ENCODE measurements at regions not wholly inside any gene's neighbourhood (a gene's known extent, or its start where the extent isn't known, plus 50 kb on each side); places are given as distances from the start of the nearest gene placed in this dataset.

DNA sequence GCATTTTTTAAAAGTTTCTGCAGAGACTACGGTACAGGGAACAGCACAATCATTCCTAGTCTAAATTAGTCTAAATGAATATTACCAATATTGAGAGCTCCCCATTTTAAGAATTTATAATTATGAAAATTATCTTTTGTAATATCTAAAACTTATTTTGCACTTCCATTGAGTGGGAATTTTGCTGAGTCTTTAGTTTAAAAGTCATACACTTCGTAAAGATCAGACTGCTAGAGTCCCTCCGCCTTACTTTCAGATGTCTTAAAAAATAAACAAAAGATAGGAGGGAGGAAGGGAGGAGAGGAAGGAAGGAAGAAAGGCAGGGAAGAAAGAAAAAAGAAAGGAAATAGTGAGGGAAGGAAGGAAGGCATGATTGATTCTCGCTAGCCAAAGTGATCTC, 278.2 kb upstream of the PRDM1 start:
- DNase-seq = no peak

DNA sequence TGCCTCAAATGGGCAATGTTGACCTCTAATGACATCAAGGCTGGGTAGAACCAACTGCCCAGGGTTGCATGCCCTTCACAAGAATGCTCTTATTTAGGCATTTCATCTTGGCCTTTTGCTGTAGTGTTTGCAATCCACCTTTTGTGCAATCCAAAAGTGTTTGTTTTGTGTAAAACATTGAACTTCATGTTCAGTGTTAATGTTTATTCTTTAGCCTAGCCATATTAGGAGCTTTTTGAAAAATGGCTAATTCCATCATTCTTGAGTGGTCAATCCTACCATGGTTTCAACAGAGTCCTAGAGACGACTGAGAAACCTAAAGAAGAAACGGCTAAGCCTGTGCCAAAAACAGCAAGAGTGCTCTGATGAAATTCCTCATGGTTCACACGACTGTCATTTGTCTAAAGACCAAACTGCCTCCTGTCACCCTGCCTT, 279.6 kb upstream of the PRDM1 start:
- no peak for DNase-seq

DNA sequence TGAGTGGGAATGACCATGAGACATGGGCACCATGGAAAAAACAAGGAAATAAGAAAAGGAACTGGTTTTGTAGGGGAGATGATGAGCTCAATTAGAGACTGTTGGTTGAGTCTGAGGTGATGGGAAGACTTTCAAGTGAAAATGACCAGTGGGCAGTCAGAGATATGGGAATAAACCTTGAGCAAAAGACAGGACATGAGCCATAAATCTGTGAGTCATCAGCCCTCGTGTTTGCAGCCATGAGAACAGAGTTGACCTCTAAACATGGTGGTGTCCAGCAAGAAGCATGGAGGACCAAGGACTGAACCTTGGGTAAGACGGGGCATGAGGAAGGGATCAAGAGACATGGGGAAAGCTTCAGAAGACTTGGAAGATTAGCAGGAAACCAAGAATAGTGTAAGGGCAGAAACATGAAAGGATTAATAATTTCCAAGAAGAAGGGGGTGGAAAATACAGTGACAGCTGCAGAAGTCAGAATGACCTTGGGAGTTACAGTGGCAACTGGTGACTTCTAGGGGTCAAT, 280.6 kb upstream of the PRDM1 start:
- no peak for DNase-seq

DNA sequence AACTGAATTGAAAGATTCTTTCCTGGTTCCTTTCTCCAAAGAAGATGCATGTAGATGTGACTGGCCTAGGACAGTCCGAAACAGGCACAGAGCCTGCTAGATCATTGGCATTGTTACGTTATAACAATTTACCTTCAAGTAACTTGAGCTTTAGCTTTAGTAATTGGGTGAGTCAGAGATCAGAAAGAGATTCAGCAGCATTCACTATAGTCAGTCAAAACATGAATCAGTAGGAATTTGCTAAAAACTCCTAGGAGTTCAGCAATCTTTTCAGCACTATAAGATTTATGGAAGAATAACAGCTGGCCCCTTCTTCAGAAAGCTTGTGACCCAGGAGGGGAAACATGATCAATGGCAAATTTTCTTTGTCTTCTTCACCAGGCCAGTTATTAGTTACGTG, 281.7 kb upstream of the PRDM1 start:
- no peak for DNase-seq

DNA sequence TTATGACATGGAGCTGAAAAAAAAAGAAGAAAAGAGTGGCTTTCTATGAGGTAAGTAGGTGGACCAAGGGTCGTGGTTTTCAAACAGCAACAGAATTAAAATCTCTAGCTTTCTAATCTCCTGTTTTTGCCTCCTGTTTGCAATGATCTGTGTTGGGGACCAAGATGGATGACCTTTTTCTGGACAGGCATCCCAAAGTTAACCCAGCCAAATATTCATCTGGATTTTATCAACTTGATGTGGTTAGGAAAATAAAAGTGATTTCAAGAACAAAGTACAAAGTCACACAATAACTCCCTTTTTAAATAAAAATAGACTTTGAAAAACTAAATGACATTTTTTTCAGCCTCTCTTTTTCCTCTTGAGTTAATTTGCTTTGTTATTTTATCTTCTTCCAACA, 282.1 kb upstream of the PRDM1 start:
- no peak for DNase-seq

DNA sequence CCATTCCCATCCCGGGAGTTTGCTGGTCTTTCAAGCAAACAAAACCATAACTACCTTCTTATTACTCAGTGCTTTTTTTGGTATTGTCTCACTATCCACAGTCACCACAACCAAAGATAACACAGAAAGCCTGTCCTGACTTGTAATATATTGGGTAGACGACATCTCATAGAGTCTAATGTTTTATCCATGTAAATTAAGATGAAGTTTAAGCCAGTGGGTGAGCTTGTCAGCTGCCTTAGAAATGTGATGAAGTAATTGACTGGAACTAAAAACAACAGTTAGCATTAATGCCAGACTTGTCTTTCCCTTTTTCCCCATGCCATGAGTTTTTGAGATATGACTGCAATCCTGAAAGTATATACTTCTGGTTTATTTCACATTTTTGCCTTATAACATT, 282.7 kb upstream of the PRDM1 start:
- no peak for DNase-seq

DNA sequence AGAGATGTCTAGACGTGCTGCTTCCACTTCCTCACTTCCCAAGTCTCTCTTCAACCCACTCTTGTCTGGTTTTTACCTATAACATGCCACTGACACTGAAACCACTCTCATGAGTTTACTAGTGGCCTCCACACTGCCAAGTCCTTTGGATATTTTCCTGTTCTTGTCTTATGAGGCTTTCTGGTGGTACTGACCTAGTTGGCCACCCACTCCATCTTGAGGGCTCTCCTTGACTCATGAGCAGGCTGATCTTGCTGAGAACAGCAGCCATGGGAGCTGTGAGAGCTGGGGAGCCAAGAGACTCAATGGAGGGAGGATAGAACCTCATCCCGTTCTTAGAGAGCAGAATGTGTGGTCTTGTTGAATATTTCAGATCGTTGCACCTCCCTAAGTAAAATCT, 283.4 kb upstream of the PRDM1 start:
- no peak for DNase-seq

DNA sequence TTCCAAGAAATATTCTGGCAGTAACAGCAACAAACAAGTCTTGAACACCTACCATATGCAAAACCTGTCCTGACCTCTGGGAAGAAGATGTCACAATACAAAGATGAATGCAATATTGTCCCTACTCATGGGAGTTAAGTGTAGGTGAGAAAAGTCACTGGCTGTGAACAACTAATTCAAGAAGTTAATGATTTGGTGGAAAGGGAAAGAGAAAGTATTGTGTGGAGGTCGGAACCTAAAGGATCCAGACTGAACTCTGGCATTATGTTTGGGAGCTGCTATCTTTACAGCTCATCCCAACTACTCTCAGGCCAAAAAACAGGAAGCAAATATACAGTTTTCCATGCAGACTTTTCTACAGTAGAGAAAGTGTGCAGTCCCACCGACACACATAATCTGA, 285.3 kb upstream of the PRDM1 start:
- DNase-seq = no peak

DNA sequence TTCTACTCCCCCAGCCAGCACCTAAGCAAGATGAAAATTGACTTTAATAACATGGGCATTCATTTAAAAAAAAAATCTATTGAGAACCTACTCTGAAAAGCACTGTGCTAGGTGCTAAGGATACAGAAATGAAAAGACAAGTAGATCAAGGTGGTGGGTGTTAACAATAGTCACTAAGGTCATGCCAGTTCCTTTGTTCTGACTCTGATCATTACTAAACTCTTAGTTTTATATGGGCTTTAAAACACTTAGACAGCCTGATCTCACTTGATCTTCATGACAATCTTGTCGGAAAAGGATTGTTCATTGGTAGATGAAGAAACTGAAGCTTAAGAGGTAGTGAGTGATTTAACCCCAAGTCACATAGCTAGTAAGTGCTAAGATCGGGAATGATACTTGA, 285.7 kb upstream of the PRDM1 start:
- DNase-seq = no peak

DNA sequence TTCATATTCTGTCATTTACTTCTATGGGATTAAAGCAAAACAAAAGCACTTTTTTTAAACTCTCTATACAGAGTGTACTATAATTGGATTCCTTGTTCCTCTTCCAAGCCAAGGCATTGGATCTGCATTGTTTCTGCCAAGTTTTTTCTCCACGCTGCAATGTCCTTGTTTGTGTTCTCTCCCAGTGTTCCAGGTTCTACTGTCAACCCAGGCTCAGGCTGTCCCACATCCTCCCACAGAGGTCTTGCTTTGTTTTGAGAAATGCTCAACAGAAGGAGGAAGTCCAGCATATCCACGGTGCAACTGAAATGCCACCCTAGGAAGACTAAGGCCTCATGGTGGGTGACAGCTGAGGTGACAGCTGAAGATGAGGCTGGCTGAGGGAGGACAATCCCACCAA, 287.1 kb upstream of the PRDM1 start:
- DNase-seq = no peak

DNA sequence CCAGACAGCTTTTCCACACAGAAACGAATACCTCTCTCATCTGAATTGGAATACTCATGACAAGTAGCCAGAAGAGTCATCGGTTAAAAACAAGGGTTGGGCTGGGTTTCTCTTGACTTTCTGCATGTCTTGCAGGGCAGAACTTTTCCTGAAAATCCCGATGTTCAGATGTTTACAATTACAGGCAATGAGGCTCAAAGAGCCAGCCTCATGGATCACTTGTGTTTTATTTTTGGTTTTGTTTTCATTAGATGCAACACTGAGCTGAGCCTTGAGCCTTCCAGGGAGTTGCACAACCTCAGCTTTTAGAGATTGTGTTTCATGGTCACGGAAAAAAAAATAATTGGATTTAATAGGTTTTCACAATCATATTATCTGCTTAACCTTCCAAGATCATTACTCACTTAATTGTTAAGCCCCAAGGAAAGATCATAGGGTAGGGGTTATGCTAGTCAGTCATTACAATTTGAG, 288.1 kb upstream of the PRDM1 start:
- DNase-seq = no peak

DNA sequence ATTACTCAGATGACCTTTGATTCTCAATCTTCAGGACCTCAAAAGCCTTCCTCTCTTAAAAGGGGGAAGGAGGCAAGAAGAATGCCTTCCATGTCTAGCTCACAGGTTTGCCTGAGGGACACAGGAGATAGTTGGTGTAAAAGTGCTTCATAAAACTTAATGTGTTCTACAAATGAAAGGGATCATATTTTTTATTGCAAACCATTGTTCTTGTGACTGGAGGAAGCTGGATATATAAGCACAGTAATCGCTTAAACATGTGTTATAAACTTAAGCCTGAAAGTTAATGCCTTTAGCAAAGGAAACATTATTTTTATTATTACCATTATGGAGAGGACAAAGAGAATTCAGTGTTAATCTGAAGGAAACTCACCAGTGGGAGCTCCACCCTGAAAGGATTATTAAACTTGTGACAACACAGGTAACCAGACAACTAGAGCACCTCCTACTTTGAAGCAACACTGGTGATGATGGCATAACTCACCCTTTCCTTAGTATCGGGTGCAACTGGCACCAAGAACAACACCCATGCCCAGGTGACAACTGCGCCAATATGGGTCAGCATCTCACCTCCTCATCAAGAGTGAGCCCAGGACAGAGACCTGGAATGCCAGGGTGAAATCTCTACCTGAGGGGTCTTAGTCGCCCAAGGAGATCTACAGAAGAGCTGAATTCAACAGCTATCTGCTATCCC, 288.7 kb upstream of the PRDM1 start:
- DNase-seq = no peak

DNA sequence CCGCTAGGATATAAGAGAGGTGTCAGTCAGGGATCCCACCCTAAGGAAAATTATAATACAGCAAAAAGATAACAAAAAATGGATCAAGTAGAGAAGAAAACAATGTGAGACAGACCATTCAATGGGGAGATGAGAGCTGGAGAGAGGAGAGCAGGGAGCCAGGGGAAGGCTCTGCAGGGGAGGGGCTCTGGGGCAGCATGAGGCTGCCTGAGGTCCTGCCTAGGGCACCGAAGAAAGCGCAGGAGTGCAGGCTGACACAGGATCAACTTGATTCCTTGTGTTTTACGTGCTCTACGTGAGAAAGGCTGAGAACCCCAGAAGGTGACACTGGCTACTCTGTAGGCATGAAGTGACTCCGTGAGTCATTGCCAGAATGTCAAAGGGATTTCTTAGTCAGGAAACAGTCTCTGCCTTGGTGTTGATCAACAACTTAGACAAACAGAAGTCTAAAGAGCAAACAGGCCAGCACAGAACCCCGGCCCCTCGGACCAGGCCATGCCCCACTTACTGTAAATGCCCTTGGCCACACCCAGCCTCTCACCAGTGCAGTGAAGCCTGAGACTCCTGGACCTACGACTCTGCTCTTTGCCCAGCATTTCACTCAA, 290.1 kb upstream of the PRDM1 start:
- DNase-seq = no peak

DNA sequence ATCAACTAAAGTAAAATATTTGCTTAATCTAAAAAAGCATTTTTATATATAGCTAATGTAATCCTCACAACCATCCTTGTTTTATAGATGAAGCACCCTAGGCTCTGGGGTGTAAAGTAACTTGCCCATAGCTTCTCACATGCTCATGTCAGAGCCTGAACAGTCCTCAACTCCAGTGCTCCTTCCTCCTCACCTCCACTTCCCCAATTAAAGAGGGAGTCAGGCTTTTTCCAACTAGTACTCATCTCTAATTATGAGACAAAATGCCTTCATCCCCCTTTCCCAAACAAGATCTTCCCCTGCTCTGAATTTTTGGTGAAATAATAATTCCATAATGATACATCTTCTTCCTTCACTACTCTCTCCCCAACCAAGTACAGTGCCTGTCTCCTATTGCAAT, 290.8 kb upstream of the PRDM1 start:
- no peak for DNase-seq

DNA sequence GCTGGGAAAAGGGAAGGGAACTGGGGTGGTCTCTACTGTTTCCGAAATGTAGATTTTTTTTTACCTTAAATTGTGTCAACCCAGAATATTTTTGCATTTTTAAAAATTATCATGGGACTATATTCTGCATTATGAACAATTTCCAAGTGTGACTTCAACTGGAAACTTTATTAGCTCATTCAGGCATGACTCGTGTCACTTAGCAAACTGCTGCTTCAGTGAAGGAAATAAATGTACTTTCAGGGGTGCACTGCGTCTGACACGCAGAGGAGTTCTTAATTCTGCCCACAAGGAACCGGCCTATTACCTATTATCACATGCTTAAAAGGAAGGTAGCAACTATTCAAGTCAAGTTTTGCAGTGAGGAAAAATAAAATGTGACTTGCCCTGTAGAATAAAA, 291.3 kb upstream of the PRDM1 start:
- DNase-seq = no peak

DNA sequence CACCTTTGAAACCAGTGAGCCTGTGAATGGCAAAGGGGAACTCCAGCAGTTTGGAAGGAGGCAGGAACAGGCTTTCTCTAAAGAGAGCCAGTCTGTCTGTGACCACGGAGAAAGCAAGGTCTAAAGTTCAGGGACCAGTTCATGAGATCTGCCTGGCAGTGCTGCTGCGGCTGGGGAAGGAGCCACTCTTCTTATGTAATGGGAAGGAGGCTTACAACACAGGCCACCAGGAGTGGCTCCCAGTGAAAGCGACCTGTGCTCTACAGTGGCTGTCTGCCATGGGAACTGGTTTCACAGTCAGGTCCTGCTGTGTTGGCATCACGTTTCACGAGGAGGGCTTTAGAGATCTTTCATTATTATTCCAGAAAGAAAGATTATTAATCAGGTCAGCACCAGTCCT, 291.9 kb upstream of the PRDM1 start:
- no peak for DNase-seq

DNA sequence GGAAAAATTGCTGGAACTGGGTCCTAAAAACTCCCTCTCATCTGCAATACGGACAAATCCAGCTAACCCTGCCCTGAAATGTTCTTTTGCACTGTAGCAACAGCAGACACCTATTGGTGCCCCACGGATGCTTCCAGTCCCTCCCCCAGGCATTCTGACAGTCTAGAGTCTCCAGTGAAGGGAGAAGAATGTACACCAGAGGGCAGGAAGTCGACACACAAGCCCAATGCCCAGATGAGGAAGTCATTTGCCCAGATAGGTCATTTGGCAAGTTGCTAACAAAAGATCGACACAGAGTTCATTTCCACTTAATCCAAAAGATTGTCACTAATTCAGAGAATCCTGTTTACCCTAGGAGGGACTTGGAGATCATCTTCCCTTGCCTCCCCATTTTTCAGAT, 293.0 kb upstream of the PRDM1 start:
- no peak for DNase-seq

DNA sequence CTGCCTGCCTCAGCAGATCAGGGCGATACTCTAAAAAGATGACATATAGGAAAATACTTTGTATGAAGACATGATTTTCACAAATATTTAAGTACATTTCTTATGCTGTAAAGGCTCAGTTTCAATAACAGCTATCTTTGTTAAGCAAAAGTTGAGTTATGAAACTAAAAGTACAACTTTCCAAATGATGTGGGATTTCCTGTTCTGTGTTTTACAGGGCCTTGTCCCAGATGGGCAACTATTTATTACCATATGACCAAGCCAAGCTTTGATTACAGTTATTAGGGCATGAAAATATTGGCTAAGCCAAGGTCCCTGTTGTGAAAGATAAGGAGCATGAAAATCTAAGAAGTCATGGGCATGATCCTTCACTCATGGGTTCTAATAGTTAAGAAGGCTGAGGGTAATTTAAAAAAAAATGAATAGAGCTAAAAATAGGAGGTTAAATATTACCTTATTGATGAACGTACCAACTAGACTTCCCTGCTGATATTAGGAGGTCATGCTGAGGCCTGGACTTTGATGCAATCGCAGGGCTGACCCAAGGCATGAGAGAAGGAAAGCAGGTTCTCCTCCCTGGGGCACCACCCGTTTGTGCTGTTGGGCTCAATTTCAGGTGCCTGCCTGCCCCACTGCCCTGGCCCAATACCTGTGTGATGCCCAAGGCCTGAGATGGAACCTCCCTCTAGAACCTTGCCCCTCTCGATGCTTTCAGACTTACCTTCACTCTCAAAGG, 294.4 kb upstream of the PRDM1 start:
- DNase-seq = no peak

DNA sequence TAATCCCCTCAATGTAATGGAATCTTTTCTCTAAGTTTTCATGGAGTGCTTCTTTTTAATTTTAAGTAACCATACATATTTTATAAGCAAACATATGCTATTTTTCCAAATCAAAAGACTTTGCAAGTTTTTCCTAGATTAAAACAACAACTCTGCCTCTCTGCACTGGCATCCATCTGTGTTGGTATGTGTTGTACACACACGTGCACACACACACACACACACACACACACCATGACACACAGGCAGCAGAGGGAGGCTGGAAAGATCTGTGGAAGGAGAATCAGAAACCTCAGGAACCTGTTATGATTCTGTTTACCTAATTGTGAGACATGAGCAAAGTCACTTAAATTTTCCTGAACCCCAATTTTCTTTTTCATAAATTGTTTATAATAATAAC, 295.0 kb upstream of the PRDM1 start:
- no peak for DNase-seq

DNA sequence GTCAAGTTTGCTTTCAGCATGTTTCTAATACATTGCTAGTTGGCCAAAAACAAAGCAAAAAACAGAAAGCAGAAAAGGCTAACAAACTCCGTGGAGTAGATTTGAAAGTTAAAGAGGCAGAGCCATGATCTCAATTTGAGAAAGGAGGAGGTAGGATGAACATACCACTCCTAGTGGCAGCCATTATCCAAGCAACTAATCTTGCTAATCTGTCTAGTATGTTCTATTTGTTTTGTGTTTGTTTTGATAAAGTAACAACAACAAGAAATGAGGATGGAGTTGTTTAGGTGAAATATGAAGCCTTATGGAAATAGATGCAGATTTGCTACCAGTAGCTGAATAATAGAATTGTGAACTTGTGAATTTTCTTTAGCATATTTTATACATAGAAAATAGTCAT, 295.5 kb upstream of the PRDM1 start:
- no peak for DNase-seq

DNA sequence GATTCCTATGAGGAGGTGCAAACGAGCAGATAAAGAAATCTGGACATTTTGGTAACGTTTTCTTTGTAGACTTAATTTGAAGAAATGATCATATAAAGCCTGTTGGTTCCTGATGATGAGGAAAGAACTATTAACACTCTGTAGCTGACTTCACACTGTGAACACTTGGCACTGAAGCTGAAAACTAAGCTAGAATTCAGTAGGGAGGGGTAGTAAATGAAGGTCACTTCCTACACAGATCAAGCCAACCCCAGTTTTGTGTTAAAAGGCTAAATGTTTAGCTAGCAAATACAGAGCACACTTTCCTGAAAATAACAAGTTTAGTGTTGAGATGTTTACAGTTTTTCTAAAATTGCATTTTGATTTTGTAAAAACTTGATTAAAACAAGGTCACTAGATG, 296.2 kb upstream of the PRDM1 start:
- DNase-seq = no peak

DNA sequence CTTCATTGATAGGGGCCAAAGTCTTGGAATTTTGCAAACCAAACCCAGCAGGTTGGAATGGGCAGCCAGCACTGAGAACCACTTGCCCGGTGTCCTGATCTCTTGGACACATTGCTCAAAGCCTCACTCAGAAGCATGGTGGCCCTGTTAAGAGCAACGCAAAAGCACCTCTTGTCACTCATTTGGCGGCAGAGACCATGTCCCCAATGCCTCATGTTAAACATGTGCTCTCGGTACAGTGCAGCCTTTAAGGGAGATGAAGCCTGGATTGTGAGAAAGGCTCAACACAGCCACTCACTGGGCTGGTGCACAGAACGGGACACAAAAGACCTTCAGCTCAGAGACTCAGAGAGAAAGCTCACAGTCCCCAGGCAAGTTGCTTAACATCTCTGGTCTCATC, 298.4 kb upstream of the PRDM1 start:
- DNase-seq = no peak

DNA sequence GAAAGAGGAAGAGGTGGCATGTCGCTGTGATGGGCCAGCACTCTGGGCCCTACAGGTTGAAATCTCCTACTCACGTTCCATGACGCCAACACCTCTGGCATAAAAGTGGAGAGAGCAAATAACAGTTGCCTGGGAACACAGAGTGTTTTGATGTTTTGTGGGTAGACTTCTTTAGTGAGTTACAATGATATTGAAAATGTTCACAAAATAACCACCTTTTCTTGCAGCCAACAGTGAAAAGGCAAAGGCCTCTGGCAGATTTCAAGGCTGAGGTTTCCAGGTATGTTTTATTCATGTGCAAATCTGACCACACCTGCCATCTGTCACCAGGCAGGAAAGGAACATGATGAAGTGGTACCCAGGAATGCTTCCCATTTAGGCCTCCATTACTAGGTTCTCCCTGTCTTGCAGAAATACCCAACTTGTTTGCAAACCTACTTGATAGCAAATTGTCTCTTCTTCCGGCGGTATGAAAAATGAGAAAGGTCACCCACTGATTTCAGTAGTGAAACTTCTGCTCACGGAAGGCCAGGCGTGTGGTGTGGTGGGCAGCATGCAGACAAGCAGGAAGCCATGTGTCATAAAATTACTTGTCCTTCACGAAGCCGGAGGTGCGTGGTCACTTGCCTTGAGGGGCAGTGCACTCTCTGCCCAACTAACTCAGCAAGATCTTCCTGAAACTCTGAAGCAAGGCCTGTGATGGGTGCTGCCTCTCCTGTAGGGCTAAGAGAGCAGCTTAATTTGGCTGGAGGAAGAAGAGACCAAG, 299.1 kb upstream of the PRDM1 start:
- no peak for DNase-seq
